MM.1S (cell line): ENCODE measurements at regions not wholly inside any gene's neighbourhood (a gene's known extent, or its start where the extent isn't known, plus 50 kb on each side); places are given as distances from the start of the nearest gene placed in this dataset.

Source experiments
- CTCF ChIP-seq: fragments of 300-600 bp; sonication (generic); IDR thresholded peaks from 2 replicates; pipeline ENCODE4 v1.5.1; 2016; ENCODE audit warnings: antibody characterized with exemption, low read length, mixed read lengths
- EZH2 ChIP-seq: fragments of 300-600 bp; sonication (generic); optimal IDR thresholded peaks from 2 replicates; pipeline ENCODE3; 2017; ENCODE audit warnings: low read depth, mild to moderate bottlenecking, antibody characterized with exemption, low read length, mixed read lengths

- TF ChIP-seq CTCF = no peak
- no peak for TF ChIP-seq EZH2
Observed at GRCh38 chr5:91690921-91691320, 307.8 kb upstream of the ARRDC3 start.
